HG03135 (cell line): ENCODE measurements at regions not wholly inside any gene's neighbourhood (a gene's known extent, or its start where the extent isn't known, plus 50 kb on each side); places are given as distances from the start of the nearest gene placed in this dataset.

Experiments
- ATAC-seq: cut with Tn5 transposase; IDR thresholded peaks from one replicate; pipeline ENCODE4 v1.9.1; 2021; ENCODE audit warnings: mild to moderate bottlenecking, moderate library complexity; ENCODE audit not compliant: unreplicated experiment

GRCh38 chr10:36073796-36074345 lies 431.8 kb upstream of the FZD8 start:
- ATAC-seq = no peak

DNA sequence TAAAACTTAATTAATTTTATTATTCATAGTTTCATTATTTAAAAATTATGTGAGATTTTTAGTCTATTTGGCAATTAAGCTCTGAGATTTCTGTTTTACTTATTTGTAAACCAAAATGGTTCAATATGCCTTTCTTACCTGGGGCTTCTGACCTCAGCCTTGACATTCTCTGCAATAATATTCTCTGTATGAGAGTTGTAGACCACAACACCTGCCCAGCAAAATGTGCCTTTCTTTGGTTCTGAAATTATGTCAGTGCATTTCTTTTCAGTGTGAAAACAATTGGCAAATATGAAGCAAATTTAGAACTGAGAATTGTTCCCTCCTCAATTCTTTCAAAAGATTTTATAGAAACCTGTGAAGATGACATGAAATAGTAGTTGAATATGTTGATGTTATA lies 426.4 kb upstream of the FZD8 start:
- no peak for ATAC-seq

DNA sequence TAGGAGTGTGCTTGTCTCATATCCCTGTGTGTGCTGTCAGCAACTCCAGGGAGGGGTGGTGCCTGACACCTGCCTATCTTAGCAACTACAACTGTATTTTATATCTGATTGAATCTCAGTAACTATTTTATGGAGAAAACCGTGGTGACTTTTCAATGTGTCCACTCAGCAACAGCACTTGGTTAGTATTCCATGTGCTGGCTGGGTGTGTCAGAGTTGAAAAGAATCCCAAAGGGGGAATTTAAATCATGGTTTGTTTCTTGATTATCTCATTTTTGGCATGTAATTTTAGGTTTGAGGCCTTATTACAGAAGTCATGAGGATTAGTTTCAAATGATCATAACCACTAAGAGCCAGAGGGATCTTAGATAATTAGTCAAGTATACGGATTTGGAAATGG lies 425.7 kb upstream of the FZD8 start:
- no peak for ATAC-seq

GRCh38 chr10:36066850-36067249 lies 424.8 kb upstream of the FZD8 start:
- ATAC-seq = no peak

GRCh38 chr10:36066102-36066501 lies 424.0 kb upstream of the FZD8 start:
- no peak for ATAC-seq

DNA sequence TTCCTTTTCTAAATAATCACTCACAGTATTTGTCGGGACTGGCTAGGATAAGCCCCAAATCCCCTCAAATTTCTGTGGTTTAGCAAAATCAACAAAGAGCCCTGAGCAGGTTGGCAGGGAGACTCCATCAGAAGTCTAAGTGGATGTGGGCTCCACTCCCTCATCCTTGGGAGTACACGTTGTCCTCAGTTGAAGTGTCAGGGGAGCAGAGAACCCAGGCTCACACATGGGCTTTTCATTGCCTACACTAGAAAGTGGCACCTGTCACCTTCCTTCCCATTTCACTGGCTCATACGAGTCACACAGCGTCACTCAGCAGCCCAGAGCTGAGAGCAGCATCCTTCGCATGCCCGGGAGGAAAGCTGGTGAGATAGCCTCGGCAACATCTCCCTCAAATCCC lies 421.3 kb upstream of the FZD8 start:
- ATAC-seq = no peak

DNA sequence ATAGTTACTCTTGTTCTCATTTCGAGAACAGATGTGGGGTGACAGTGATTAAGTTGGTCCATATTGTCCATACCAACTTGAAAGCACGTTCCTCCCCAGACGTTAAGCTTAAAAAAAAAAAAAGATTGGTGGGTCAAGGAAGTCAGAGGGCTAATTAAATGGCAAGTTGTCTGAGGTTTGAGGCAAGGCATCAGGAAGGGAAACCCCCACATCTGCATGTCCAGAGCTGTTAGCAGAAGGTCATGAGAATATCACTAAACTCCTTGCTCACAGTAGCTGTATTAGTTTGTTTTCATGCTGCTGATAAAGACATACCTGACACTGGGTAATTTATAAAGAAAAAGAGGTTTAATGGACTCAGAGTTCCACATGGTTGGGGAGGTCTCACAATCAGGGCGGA lies 415.6 kb upstream of the FZD8 start:
- no peak for ATAC-seq

- ATAC-seq = no peak
These were observed 415.1 kb upstream of the FZD8 start for GRCh38 chr10:36057180-36057579.

DNA sequence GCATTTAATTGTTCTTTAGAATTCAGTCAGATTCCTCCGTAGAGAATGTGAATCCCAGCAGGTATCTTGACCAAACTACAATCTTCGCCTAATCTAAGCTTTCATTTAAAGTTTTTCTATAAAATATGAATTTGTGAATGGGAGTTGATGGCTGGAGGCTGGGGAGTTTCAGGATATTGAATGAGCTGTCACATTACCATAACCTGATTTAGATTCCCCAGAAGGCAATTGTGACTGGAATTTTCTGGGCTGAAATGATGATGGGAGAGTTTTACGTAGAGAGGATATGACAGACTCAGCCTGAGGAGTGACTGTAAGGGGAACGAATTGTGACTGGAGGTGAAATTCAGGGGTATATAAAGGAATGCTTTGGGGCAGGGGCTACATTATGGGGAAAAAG lies 411.7 kb upstream of the FZD8 start:
- no peak for ATAC-seq

DNA sequence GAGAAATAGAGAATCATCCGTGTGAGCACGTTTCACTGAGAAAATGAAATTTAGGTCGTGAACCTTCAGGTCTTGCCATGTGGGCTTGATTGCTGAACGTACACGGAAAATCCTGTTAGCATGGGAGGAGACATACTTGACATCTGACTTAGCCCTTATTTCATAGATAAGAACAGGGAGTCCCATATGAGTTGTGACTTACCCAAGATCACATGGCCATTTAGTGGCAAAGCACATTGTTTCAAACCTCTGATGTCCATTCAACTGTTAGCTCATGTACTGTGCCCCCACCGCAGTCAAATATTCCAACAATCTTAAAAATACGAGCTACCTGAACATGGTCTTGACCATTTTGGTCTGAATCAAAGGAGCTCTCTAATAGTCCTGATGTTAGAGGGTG lies 411.2 kb upstream of the FZD8 start:
- ATAC-seq = no peak

GRCh38 chr10:36051500-36051991 lies 409.4 kb upstream of the FZD8 start:
- no peak for ATAC-seq

GRCh38 chr10:36050763-36051499 lies 408.8 kb upstream of the FZD8 start:
- ATAC-seq = no peak

- no peak for ATAC-seq
These were observed 406.7 kb upstream of the FZD8 start for GRCh38 chr10:36048780-36049179.

DNA sequence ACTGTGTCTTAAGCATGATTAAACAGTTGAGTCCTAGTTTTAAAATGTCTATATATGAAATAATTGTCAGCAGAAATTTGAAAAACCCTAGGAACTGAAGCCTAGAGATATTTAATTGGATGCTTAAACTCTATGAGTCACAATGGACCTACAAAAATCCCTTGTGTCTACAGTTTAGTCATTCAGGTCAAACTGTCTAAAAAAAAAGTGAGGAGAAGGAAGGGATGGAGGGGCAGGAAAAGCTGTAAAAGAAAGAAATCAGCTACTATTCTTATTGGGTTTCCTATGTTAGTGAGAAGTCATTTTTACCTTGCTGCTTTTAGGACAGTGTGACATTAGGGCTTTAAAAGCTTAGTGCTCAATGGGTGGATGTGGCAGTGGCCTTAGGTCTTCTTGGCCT lies 406.1 kb upstream of the FZD8 start:
- no peak for ATAC-seq

DNA sequence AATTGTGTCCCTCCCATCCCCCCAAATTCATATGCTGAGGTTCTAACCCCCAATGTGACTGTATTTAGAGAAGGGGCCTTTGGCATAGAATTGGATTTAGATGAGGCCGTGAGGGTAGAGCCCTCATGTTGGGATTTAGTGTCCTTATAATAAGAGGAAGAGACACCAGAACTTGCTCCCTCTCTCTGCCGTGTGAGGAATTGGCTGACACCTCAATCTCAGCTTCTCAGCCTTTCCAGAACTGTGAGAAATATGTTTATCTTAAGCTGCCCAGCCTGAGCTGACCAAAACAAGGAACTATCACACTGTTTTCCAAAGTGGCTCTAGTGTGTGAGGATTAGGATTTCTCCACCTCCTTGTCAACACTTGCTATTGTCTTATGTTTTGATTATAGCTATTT lies 400.0 kb upstream of the FZD8 start:
- ATAC-seq = no peak

DNA sequence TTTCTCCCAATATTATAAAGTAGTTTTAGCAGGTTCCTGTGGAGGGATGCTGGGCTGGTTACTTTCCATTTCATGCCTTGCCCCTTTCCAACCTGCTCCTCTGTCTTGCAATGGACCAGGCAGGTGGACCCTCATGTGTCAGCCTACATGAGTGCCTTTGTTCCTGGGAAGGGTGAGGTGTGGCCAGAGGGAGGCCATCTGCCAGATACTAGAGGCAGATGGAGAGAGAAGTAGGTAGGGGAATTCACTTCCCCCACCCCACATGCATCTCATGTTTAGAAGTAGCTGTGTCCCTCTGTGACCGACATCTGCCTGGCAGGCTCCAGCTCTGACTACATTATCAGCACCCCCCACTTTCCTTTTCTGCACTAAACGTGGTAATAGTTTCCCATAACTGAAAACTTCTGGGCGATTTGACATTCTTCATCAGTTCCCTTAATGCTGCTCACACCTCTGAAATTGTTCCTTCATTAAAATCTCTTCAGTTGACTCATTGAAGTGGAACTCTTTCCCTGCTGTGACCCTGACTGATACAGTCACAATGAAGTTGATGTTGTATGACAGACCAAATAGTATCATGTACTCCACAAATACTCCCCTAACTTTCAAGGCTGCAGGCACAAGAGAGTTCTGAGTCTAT lies 396.3 kb upstream of the FZD8 start:
- no peak for ATAC-seq

DNA sequence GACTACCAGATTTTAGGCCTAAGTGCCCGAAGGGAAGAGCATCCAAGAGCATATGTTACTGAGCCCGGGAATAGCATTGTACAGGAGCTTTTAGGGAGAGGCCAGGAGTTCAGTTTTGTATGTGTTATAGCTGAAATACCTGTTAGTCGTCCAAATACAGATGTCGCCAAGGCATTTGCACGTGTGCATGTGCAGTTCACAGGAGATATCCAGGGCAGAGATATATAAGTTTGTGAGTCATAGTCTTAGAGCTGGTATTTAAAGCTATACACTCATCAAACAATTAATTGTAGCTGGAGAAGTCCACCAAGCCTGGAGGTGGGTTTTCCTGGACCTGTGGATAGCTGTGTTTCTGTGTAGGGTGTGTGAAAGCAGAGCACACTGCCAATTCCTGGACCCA lies 394.0 kb upstream of the FZD8 start:
- no peak for ATAC-seq

- ATAC-seq = no peak
These were observed 391.7 kb upstream of the FZD8 start for GRCh38 chr10:36033808-36034207.

- ATAC-seq = no peak
These were observed 388.4 kb upstream of the FZD8 start for GRCh38 chr10:36030516-36030915.

- ATAC-seq = no peak
These were observed 384.7 kb upstream of the FZD8 start for GRCh38 chr10:36026656-36027390.

GRCh38 chr10:36026081-36026480 lies 384.0 kb upstream of the FZD8 start:
- ATAC-seq = no peak

GRCh38 chr10:36023939-36024338 lies 381.8 kb upstream of the FZD8 start:
- ATAC-seq = no peak
